Activated CD8-positive, alpha-beta memory T cell treated with anti-CD3 and anti-CD28 coated beads for 4 hours (primary cell): ENCODE measurements at regions not wholly inside any gene's neighbourhood (a gene's known extent, or its start where the extent isn't known, plus 50 kb on each side); places are given as distances from the start of the nearest gene placed in this dataset.

Experiments used
- DNase-seq, 2 donors: peaks; one replicate each; pipeline ENCODE4 v3.0.0-alpha.2; 2020; ENCODE audit warnings: low read depth in 2 of 2

DNA sequence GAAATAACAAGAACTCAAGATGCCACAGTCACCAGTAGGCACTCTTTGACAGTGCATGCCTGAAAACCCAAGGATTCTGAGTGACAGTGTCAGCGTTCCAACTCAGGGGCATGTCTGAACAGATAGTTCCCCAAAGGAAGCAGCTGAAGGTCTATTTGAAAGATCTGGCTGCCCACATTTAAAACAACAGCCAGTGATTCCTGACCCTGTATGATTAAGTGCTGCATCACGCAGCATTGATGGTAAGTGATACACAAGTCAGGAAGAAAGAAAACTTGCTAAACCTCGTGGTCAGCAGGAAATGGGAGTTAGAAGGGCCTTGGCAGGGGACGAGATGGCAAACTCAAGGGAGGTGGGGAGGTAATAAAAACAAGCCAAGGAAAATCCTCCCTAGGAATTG is 1013.1 kb downstream of the TYW1 start:
- no peak for DNase-seq

DNA sequence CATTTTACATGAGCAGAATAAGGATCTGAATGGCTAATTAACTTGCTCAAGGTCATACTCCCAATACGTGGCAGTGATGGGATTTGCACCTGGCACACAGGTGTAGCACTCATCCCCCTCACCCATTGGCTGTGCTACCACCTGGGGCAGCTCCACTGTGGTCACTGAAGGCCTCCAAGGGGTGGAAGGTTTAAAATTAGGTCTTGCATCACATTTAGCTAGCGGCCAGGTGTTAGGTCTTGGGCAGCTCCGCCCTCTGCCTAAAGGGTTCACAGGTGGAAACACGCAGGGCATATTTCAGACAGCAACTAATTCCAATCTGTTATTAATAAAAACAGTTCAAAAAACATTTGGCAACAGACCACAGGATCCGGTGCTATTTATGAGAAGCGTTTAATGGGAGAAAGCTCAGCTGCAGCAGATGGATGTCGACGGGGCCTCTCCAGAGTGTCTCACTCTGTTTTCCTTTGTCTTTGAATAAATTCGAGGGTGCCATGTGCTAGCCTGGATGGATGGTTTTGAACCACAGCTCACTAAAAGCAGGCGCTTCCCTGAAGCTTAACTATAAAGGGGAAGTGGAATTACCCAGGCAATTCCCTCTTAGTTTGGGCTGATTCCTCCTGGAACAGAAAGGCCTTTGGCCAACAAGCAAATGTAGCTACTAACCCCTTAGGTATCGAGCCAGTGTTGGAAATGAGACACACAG is 1017.6 kb downstream of the TYW1 start:
- DNase-seq, result no peak

DNA sequence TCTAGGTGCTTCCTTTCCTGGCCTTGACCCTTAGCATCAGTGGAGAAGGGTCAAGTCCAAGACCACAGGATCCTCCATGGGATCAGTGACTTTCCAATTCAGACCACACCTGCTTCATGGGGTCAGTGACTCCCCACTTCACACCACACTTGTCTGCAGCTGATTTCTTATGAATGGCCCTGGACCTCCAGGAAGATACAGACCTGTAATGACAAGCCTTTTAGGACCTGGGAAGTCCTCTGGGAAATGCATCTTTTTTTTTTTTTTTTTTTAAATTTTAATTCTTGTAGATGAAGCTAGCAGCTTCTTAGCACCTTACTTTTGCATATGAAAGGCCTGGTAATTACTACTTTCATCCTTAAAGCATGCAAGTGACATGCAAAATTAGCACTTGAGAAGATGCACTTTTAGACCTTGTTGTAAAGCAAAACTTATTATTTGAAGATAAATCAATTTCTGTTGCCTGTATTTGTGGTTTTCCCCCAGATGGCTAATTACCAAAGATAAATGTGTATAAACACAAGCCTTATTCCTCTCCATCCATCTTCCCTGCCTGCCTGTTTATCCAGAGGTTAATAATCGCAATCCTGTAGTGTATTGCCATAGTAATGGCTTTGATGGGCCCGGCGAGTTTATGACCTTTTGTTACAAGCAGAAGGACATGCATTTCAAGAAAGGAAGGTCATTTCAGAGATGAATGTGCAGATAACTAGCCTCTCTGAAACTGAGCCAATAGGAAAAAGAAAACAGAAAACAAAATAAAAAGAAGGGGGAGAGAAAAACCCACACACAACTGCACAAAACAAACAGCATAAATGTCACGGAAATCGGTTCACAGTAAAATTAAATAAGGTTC is 1018.7 kb downstream of the TYW1 start:
- DNase-seq, result no peak

DNA sequence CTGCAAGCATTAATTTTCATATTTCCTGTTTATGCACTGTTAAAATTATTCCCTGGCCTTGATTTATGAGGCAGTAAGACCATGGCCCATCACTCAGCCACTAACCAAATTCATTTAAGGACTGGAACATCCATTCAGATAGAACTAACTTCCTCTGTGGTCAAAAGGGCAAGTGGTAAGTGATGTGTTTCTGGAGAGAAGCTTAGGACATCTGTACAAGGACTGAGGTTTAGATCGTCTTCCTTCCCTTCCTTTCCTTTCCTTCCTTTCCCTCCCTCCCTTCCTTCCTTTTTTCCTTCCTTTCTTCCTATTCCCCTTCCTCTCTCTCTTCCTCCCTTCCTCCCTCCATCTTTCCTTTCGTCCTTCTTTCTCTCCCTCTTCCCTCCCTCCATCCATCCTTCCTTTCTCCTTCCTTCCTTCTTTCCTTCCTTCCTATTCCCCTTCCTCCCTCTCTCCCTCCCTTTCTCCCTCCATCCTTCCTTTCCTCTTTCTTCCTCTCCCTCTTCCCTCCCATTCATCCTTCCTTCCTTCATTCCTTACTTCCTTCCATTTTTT is 1019.4 kb downstream of the TYW1 start:
- no peak for DNase-seq

DNA sequence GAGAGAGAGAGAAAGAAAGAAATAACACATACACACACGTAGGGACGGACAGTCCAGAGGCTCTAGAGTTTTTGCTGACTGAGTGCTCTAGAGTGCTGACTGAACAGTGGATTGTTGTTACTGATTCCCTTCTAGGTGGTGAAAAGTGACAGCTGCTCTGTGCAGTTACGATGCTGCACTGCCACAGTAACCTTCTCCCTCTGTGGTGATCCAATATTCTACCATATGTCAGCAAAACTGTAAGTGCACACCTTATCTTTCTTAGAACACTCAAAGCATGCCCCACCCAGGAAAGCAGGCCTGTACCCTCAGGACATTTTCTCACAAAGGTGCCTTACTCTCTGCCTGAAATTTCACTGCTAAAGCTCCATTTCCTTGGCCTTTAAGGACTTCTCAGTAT is 1023.5 kb downstream of the TYW1 start:
- DNase-seq, result no peak

DNA sequence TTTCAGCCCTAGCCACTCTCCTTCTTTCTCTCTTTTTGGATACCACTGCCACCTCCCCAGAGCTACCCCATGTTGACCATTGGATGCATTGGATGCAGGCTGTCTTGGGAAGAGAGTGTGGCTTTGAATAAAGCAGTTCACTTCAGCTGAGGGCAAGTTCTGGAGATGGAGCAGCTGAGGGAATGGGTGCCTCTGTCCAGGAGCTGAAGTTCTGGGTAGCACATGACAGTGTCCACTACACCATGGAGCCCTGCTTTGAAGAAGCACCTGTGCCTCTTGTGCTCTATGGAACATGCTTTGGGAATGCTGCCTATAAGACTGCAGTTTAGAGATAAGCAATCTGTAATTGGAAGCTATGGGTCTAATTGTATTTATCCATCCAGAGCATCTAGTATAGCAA is 1028.7 kb downstream of the TYW1 start:
- DNase-seq, result no peak

DNA sequence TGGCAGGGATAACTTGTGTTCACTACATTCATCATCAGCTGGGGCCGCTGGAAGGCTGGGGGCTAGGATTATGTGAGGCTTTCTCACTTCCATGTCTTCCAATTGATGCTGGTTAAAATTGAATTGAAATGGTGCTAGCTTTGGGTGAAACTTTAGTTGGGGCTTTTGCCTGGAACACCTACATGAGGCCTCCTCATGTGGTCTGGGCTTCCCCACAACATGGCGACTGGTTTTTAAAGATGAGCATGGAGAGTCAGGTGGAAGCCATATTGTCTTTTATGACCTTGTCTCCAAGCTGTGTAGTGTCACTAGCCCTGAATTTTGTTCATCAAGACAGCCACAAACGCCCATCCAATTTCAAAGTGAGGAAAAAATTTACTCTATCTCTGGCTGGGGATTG is 1033.9 kb downstream of the TYW1 start:
- no peak for DNase-seq

DNA sequence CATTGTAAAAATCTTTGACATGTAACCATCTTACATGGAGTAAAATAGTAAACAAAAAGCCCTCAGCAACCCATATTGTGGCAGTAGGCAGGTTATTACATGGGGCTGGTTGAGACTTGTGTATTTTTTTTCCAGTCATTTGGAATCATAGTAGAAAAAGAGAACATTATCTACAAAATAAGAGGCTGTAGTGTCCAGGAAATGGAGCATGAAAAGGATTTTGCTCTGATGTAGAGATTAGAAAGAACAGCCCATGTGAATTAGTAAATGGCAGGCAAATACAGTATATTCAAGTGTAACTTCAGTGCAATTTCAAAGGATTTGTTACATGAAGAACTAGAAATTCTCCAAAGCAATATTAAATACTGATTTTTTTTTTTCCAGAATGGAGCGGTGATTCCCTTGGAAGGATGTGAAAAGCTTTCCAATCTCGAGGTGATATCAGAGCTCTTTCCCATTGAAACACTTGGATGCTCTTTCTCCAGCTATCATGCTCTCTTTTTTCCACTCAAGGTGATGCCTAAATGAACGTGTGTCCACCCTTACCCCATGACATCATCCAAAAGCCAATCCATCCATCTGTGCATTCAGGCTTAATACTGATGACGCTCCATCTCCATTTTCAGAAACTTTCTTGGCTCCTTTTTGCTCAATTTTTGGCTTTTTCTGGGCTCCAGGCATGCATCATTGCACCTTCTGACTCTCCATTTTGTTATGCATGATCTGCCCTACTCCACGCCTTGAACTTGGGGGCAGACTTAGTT is 1034.7 kb downstream of the TYW1 start:
- DNase-seq, result no peak

DNA sequence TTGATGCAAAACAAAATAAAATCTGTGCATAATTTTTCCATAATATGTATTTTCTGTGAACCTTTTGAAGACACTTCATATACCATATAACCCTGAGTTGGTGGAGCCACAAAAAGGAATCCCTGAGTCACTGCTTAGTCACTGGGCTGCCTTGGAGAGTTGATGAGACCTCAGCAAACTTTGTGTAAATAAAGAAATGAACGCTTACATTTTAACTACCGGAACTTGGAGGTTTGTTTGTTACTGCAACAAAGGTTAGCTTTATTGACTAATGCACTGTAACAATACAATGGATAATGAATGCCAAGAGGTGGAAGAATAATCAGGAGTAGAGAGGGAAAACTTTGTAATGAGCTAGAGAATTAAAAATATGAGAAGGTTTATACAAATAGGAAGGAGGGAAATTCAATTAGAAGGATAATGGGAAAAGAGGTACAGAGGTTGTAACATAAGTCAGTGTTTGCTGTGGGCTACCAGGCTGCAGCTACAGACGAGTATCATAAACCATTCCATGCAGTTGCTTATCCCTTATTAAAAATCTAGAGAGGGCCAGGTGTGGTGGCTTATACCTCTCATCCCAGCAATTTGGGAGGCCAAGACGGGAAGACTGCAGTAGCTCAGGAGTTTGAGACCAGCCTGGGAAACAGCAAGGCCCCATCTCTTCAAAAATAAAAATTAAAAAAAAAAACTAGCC is 1042.1 kb downstream of the TYW1 start:
- DNase-seq, result no peak

DNA sequence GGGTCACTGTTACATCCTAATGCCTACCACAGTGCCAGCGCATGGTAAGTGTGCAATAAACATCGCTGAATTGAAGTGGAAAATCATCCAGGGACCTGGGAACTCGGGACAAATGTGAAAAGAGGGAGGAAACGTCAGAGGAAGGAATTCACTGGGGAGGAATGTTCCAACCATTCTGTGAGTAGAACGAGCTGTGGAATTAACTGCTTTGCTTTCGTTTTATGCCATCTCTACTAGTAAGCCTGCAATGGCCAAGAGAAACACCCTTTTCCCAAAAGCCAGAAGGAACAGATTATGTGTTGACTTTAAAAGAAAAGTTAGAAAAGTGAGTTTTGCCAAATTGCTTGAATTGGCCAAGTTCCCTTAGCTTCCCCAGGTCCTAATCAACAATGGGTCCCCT is 1044.9 kb downstream of the TYW1 start:
- no peak for DNase-seq

DNA sequence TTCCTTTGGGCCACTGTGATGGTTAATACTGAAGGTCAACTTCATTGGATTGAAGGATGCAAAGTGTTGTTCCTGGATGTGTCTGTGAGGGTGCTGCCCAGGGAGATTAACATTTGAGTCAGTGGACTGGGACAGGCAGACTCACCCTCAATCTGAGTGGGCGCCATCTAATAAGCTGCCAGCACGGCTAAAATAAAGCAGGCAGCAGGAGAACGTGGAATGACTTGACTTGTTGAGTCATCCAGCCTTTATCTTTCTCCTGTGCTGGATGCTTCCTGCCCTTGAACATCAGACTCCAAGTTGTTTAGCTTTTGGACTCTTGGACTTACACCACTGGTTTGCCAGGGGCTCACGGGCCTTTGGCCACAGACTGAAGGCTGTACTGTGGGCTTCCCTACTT is 1046.9 kb downstream of the TYW1 start:
- DNase-seq, result no peak

DNA sequence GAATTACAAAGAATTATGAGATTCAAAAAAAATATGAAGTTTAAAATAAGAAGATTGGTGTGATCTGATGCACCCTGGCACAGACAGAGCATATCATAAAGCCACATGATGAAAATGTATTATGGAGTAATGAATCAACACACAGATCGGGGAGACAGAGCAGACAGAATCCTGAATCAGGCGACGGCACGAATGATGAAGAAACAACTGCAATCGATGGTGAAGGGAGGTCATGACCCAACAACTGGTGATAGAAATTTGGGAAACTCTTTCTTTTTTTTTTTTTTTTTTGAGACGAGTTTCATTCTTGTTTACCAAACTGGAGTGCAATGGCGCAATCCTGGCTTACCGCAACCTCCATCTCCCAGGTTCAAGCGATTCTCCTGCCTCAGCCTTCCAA is 1054.0 kb downstream of the TYW1 start:
- no peak for DNase-seq

DNA sequence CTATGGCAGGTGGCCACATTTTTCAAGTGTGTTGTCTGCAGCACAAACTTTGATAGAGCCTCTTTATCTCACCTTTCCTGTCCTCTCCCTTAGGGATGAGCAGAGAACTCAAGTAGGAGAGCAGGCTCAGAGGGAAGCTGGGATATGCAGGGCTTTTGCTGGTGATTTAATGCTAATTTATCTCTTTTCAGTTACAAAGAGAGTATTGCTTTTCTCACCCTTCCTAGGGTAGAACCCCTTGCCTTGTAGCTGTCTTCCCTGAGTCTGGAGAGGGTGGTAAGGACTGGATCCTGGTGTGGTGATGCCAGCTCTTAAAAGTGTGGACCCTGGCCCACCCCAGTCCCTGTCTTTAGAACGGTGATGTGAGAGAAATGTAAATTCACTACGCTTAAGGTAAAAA is 1061.4 kb downstream of the TYW1 start:
- DNase-seq, result no peak

DNA sequence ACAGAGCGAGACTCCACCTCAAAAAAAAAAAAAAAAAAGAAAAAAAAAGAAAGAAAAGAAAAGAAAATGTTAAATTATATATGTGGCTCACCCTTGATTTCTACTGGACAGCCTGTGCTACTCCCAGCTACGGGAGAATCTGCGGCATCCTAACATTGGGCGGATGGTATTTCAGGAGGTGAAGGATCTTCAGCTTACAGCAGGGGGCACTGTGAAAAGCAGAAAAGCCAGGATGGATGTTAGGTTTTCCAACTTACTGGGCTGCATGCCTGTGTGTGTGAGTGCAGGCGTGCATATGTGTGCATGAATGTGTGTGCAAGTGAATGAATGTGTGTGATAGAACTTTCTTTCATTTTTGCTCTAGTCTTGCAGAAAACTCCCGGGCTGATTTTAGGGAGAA is 1066.5 kb downstream of the TYW1 start:
- DNase-seq, result no peak

DNA sequence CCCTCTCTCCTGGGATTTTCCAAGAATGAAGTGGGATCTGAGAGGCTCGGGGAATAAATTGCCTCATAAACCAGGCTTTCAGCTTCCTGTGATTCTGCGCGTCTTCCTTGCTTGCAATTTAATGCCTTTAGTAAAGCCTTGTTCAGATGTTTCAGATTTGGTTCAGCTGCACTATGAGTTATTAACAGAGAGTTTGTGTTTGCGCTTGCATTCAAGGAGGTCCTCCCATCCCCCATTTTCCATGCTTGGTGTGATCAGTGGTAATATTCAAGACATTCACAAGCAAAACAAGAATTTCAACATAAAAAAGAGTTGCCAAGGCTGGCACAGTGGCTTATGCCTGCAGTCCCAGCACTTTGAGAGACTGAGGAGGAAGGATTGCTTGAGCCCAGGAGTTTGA is 1068.9 kb downstream of the TYW1 start:
- DNase-seq, result no peak

DNA sequence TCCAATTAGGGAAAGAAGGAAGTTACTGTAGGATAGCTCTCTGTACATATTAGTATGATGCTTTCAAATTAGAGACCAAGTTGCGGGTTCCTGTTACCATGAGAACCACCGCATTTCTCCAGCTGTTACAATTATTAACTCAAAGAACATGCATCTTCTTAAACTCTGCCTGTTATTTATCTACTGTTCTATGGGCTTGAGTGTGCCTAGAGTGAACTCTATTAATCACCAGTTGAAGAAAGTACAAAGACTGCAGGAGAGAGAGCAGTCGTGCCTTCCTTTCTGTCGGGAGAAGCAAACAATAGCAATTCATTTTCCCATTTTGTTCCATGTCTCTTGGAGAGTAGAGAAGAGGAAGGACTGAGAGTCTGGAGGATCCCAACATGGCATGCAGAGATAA is 1071.2 kb downstream of the TYW1 start:
- no peak for DNase-seq

DNA sequence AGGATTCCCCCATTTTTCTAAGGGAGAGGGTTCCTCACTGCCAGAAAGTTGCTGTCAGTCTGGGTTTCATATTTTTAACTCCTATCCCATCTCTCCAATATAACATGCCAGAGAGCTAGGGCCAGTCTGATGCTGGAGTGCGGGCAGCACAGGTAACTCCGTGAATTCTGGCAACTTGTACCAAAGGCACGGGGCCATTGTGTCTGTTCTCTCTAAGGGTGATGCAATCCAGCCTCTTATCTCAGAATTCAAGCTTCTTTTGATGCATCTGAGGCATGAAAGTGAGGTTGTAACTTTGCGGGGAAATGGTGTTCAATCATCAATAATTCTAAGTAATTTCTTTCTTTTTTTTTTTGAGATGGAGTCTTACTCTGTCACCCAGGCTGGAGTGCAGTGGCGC is 1074.4 kb downstream of the TYW1 start:
- DNase-seq, result no peak

DNA sequence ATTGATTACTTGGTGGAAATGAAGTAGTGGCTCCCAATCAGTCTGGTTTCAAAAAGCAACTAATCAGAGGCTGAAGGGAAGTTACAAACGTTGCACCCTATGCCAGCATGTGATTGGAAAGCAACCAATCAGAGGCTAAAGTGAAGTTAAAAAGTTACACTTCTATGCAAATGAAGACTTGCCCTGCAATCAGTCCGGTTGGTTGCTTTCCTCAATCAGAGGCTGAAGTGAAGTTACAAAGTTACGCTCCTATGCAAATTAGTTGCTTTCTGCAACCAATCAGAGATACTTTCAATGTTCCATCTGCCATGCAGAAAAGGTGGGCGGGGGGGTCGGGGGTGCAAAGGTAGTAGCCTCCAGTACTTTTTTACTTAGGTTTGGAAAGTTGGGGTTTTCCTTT is 1077.1 kb downstream of the TYW1 start:
- DNase-seq, result no peak

DNA sequence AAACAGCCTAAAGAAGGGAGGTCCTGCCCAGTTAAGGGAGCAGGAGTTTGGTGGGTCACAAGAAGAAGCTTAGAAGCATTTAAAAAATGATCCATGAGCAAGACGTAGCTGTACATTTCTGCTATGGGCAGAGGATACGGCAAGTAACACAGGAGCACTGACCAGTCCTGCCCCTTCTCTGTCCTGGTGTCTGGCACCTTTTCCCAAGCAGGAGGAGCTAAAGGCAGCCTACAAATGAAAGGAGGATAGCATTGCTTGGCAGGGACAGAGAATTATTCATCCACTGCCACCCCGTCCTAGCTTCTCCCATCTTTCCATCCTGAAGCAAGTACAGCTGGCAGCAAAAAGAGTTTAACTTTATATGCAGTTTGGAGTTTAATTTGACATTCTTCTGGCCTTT is 1077.6 kb downstream of the TYW1 start:
- DNase-seq, result no peak

DNA sequence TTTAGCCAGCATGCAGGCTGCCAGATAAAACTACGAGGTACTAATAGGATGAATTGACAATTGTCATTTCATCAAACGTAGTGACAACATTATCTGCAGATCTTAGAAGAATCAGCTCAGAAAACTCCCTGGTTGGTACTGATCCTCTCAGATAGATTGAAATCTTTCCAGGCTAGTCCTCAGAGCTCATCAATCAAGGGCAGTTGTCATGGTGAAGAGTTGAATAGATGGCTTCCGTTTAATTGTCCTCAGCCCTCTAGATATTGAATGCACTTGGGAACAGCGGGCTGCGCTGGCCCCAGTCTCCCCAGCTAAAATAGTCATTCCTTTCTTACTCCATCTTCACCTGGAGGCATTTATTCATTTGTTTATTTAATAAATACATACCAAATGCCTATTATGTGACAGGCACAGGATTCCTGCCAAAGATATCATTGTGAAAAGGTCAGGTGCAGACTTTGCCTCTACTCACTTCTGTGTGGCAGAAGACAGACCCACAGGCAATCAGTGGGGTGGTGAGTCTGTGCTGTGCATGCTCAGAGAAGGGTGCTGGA is 1081.6 kb downstream of the TYW1 start:
- DNase-seq, result no peak
